ENCODE measurements at regions not wholly inside any gene's neighbourhood (a gene's known extent, or its start where the extent isn't known, plus 50 kb on each side); places are given as distances from the start of the nearest gene placed in this dataset.

- TF ChIP-seq CTCF (conservative IDR thresholded peaks at IDR 0.05; ENCODE audit: low read depth, low read length) (no peak), EZH2 (IDR thresholded peaks at IDR 0.05; ENCODE audit: borderline replicate concordance, low read depth, low read length, poor library complexity, severe bottlenecking) (no peak)
Observed at GRCh38 chr1:14103878-14104430, 404.0 kb downstream of the PRDM2 start.

All from A673 (cell line).